IMR-90 (cell line): ENCODE measurements at regions not wholly inside any gene's neighbourhood (a gene's known extent, or its start where the extent isn't known, plus 50 kb on each side); places are given as distances from the start of the nearest gene placed in this dataset.

ENCODE experiments used
- CEBPB ChIP-seq: IDR thresholded peaks from 2 replicates; pipeline ENCODE4 v1.6.1; 2012; ENCODE audit warnings: low read depth, low read length, improper control_type of control experiment
- CTCF ChIP-seq: conservative IDR thresholded peaks from 2 replicates; pipeline ENCODE4 v1.5.1; 2012; ENCODE audit warnings: mild to moderate bottlenecking, low read depth, low read length, improper control_type of control experiment
- POLR2A ChIP-seq: IDR thresholded peaks from 2 replicates; pipeline ENCODE4 v1.6.1; 2012; ENCODE audit warnings: mild to moderate bottlenecking, low read depth, low read length
- RAD21 ChIP-seq: IDR thresholded peaks from 2 replicates; pipeline ENCODE4 v1.6.1; 2012; ENCODE audit warnings: low read length, improper control_type of control experiment

GRCh38 chr1:96995351-96995750 lies 273.8 kb downstream of the PTBP2 start:
- TF ChIP-seq CTCF (no peak), RAD21 (no peak), POLR2A (no peak), CEBPB (no peak)
